CD14-positive monocyte (primary cell): ENCODE measurements at regions not wholly inside any gene's neighbourhood (a gene's known extent, or its start where the extent isn't known, plus 50 kb on each side); places are given as distances from the start of the nearest gene placed in this dataset.

Experiments
- DNase-seq, 3 donors: peaks; one replicate each; pipeline ENCODE4 v3.0.0-alpha.2; 2011 to 2022
- H2AFZ ChIP-seq: 2 replicates; pipeline ENCODE4 v1.6.0; 2012; ENCODE audit warnings: mild to moderate bottlenecking, low read depth, low read length, inconsistent platforms; ENCODE audit not compliant: insufficient read depth, poor library complexity, severe bottlenecking
- H3K27ac ChIP-seq, 2 donors: 1 replicate in 1 of 2; 2 replicates in 1 of 2; pipeline ENCODE4 v1.5.1; 2012 to 2013; ENCODE audit warnings: low read length in 2 of 2, control low read depth in 1 of 2, inconsistent platforms in 1 of 2, low read depth in 1 of 2, mild to moderate bottlenecking in 1 of 2
- H3K27me3 ChIP-seq, 2 donors: one replicate each; pipeline versions ENCODE4 v1.6.0 to v1.6.1; 2011 to 2013; ENCODE audit warnings: low read length in 2 of 2; ENCODE audit not compliant: control insufficient read depth in 2 of 2, insufficient read depth in 2 of 2
- H3K36me3 ChIP-seq, 2 donors: replicated peaks in 1 of 2; 1 replicate in 1 of 2; 2 replicates in 1 of 2; pipeline versions ENCODE4 v1.5.1 to v1.6.1; 2012 to 2013; ENCODE audit warnings: low read length in 2 of 2, control low read depth in 1 of 2, inconsistent platforms in 1 of 2, mild to moderate bottlenecking in 1 of 2; ENCODE audit not compliant: insufficient read depth in 2 of 2, control insufficient read depth in 1 of 2
- H3K4me1 ChIP-seq, 2 donors: 1 replicate in 1 of 2; 2 replicates in 1 of 2; pipeline versions ENCODE4 v1.5.1 to v1.6.1; 2012 to 2013; ENCODE audit warnings: low read length in 2 of 2, control low read depth in 1 of 2, inconsistent platforms in 1 of 2, mild to moderate bottlenecking in 1 of 2, moderate library complexity in 1 of 2; ENCODE audit not compliant: insufficient read depth in 2 of 2, control insufficient read depth in 1 of 2
- H3K4me2 ChIP-seq: replicated peaks from 2 replicates; pipeline ENCODE3; 2012; ENCODE audit warnings: low read length, moderate library complexity, mild to moderate bottlenecking; ENCODE audit not compliant: poor library complexity, severe bottlenecking; ENCODE audit errors: extremely low read depth
- H3K4me3 ChIP-seq, 3 experiments: fragments of 200-600 bp in 1 of 3; sonication (generic) in 1 of 3; replicated peaks in 1 of 3; 1 replicate in 2 of 3; 2 replicates in 1 of 3; pipeline ENCODE4 v1.5.1; 2011 to 2013; ENCODE audit warnings: low read length in 3 of 3, mild to moderate bottlenecking in 3 of 3, control low read depth in 2 of 3, low read depth in 2 of 3, inconsistent platforms in 1 of 3, moderate library complexity in 1 of 3
- H3K79me2 ChIP-seq: 2 replicates; pipeline ENCODE4 v1.6.0; 2012; ENCODE audit warnings: mild to moderate bottlenecking, control low read depth, inconsistent platforms, low read length, moderate library complexity; ENCODE audit not compliant: insufficient read depth
- H3K9ac ChIP-seq: 2 replicates; pipeline ENCODE4 v1.6.0; 2017; ENCODE audit warnings: low read length, mild to moderate bottlenecking; ENCODE audit not compliant: insufficient read depth, poor library complexity, severe bottlenecking
- H3K9me3 ChIP-seq, 2 donors: replicated peaks in 1 of 2; 1 replicate in 1 of 2; 2 replicates in 1 of 2; pipeline versions ENCODE4 v1.5.1 to v1.6.1; 2012 to 2013; ENCODE audit warnings: low read length in 2 of 2, control low read depth in 1 of 2; ENCODE audit not compliant: control insufficient read depth in 1 of 2, insufficient read depth in 1 of 2
- H4K20me1 ChIP-seq: 2 replicates; pipeline ENCODE4 v1.6.0; 2012; ENCODE audit warnings: mild to moderate bottlenecking, low read length, control low read depth, moderate library complexity; ENCODE audit not compliant: insufficient read depth
- H3K27ac Mint-ChIP-seq, 7 donors: one replicate each; pipeline ENCODE4 v1.8.0; 2020; ENCODE audit warnings: mild to moderate bottlenecking in 7 of 7, mixed read lengths in 7 of 7, moderate library complexity in 6 of 7, inconsistent platforms in 2 of 7
- H3K27me3 Mint-ChIP-seq, 3 donors: one replicate each; pipeline ENCODE4 v1.8.0; 2021 to 2022; ENCODE audit warnings: low read depth in 3 of 3, mild to moderate bottlenecking in 3 of 3, mixed read lengths in 3 of 3, moderate library complexity in 3 of 3, inconsistent platforms in 1 of 3
- H3K36me3 Mint-ChIP-seq, 2 donors: one replicate each; pipeline ENCODE4 v1.8.0; 2020; ENCODE audit warnings: mixed read lengths in 2 of 2, inconsistent platforms in 1 of 2, mild to moderate bottlenecking in 1 of 2
- H3K4me1 Mint-ChIP-seq: one replicate; pipeline ENCODE4 v1.8.0; 2020; ENCODE audit warnings: mild to moderate bottlenecking, mixed read lengths
- H3K4me3 Mint-ChIP-seq, 2 donors: one replicate each; pipeline ENCODE4 v1.8.0; 2020; ENCODE audit warnings: mild to moderate bottlenecking in 2 of 2, mixed read lengths in 2 of 2, moderate library complexity in 1 of 2
- H3K9me3 Mint-ChIP-seq, 7 donors: one replicate each; pipeline ENCODE4 v1.8.0; 2020 to 2022; ENCODE audit warnings: mixed read lengths in 7 of 7, mild to moderate bottlenecking in 6 of 7, moderate library complexity in 6 of 7, inconsistent platforms in 2 of 7
- CTCF ChIP-seq: fragments of 200-600 bp; IDR thresholded peaks from one replicate; pipeline ENCODE4 v1.8.0; 2022; ENCODE audit warnings: antibody characterized with exemption, mild to moderate bottlenecking
- WGBS: methylation state at CpG from one replicate; pipeline ENCODE4 v1.1.5; 2013; ENCODE audit warnings: missing lambda C conversion rate; ENCODE audit not compliant: insufficient coverage; 5-methylcytosine and 5-hydroxymethylcytosine counted together
- intact Hi-C, 2 donors: fragments of 100-400 bp; cut with micrococcal nuclease; formaldehyde crosslinking; loops; one replicate each; pipeline versions ENCODE4 v1.15.0 to v1.15.1; 2023

- Histone ChIP-seq H2AFZ (no peak overlapping the region), H3K4me1 (no peaks in the 10 kb centered on the region), H3K27ac (no peak overlapping the region), H3K4me2 (no peak overlapping the region), H3K79me2 (no peaks in the 10 kb centered on the region), H3K36me3 (no peaks in the 10 kb centered on the region), H3K27me3 (no peaks in the 10 kb centered on the region), H3K9me3 (no peaks in the 10 kb centered on the region), H3K4me3 (no peak overlapping the region), H4K20me1 (no peaks in the 10 kb centered on the region), H3K9ac (no peak overlapping the region)
- Mint-ChIP-seq H3K9me3 (peaks cover 0 to 4% (median 2%) of the 10 kb centered on the region in 7 donors), H3K36me3 (no peaks in the 10 kb centered on the region), H3K27ac (no peak overlapping the region), H3K4me1 (no peaks in the 10 kb centered on the region), H3K27me3 (peaks cover 2 to 6% (median 4%) of the 10 kb centered on the region in 3 donors), H3K4me3 (no peak overlapping the region)
- no peak for TF ChIP-seq CTCF
- WGBS, result 97% methylated on average over 2 of the region's 3 CpGs
- DNase-seq, result no peak
- intact Hi-C loops, result no loop called here
Measured at GRCh38 chr20:60314727-60315126, 356.5 kb downstream of the CDH26 start.

- DNase-seq, result no peak
- Mint-ChIP-seq H3K9me3 (peaks cover 0 to 4% (median 2%) of the 10 kb centered on the region in 7 donors), H3K27me3 (peaks cover 0 to 5% (median 4%) of the 10 kb centered on the region in 3 donors), H3K4me1 (no peaks in the 10 kb centered on the region), H3K36me3 (no peaks in the 10 kb centered on the region), H3K27ac (no peak overlapping the region), H3K4me3 (no peak overlapping the region)
- 86% methylated on average over 7 of the region's 7 CpGs for WGBS
- H3K79me2 ChIP-seq, result no peaks in the 10 kb centered on the region
- intact Hi-C loops, result no loop called here
- no peak overlapping the region for H3K4me2 ChIP-seq
- H3K9ac ChIP-seq, result no peak overlapping the region
- no peaks in the 10 kb centered on the region for H3K36me3 ChIP-seq
- no peak overlapping the region for H3K4me3 ChIP-seq
- TF ChIP-seq CTCF, result no peak
- no peak overlapping the region for H3K27ac ChIP-seq
- no peaks in the 10 kb centered on the region for H3K9me3 ChIP-seq
- H3K27me3 ChIP-seq, result no peaks in the 10 kb centered on the region
- H3K4me1 ChIP-seq, result no peaks in the 10 kb centered on the region
- no peaks in the 10 kb centered on the region for H4K20me1 ChIP-seq
- H2AFZ ChIP-seq, result no peak overlapping the region
Measured at GRCh38 chr20:60316476-60317158, 358.4 kb downstream of the CDH26 start.
